WERI-Rb-1 (cell line): ENCODE measurements at regions not wholly inside any gene's neighbourhood (a gene's known extent, or its start where the extent isn't known, plus 50 kb on each side); places are given as distances from the start of the nearest gene placed in this dataset.

Experiments used
- DNase-seq: peaks from one replicate; pipeline ENCODE4 v3.0.0-alpha.2; 2020
- H3K27ac ChIP-seq: fragments of 250-450 bp; sonication (Bioruptor Pico); 2 replicates; pipeline ENCODE4 v1.5.1; 2020; ENCODE audit warnings: mild to moderate bottlenecking, moderate library complexity
- H3K27me3 ChIP-seq: fragments of 250-450 bp; sonication (Bioruptor Pico); 2 replicates; pipeline ENCODE4 v1.5.1; 2021; ENCODE audit warnings: mild to moderate bottlenecking, low read depth, moderate library complexity; ENCODE audit not compliant: insufficient read depth, severe bottlenecking
- H3K36me3 ChIP-seq: fragments of 250-450 bp; sonication (Bioruptor Pico); 2 replicates; pipeline ENCODE4 v1.5.1; 2020; ENCODE audit warnings: mild to moderate bottlenecking, moderate library complexity
- H3K4me3 ChIP-seq: 2 replicates; pipeline ENCODE4 v1.5.1; 2011; ENCODE audit warnings: low read depth, mild to moderate bottlenecking, control low read depth, low read length
- H3K9me3 ChIP-seq: fragments of 250-450 bp; sonication (Bioruptor Pico); 2 replicates; pipeline ENCODE4 v1.5.1; 2021; ENCODE audit warnings: mild to moderate bottlenecking, moderate library complexity; ENCODE audit not compliant: severe bottlenecking
- TF ChIP-seq, protein P1 (sequence below): IDR thresholded peaks from 2 replicates; pipeline ENCODE4 v1.5.1; 2011; ENCODE audit warnings: low read depth, mild to moderate bottlenecking, control low read depth, inconsistent platforms, low read length

DNA sequence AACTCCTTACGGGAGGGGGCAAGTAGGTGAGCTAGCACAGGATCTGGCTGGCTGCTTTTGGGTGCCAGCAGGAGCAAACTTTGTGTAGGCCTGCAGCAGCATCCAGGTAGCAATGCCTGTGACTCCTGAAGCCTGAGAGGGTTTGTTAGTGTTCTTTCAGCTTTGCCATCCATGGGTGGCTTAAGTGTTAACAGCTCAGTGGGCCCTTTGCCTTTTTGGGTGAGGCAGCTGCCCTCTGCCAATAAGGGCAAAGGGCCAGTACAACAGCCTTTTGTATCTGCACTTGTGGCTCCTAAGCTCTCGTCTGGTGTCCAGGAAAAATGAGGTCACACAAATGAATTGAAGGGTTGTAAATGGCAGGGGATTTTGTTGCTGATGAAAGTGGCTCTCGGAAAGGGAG, 359.0 kb upstream of the CHRM2 start:
- DNase-seq, result no peak
- no peaks in the 10 kb centered on the region for H3K9me3 ChIP-seq
- TF ChIP-seq, protein P1, sequence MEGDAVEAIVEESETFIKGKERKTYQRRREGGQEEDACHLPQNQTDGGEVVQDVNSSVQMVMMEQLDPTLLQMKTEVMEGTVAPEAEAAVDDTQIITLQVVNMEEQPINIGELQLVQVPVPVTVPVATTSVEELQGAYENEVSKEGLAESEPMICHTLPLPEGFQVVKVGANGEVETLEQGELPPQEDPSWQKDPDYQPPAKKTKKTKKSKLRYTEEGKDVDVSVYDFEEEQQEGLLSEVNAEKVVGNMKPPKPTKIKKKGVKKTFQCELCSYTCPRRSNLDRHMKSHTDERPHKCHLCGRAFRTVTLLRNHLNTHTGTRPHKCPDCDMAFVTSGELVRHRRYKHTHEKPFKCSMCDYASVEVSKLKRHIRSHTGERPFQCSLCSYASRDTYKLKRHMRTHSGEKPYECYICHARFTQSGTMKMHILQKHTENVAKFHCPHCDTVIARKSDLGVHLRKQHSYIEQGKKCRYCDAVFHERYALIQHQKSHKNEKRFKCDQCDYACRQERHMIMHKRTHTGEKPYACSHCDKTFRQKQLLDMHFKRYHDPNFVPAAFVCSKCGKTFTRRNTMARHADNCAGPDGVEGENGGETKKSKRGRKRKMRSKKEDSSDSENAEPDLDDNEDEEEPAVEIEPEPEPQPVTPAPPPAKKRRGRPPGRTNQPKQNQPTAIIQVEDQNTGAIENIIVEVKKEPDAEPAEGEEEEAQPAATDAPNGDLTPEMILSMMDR, result no peak
- H3K4me3 ChIP-seq, result no peak overlapping the region
- no peaks in the 10 kb centered on the region for H3K27me3 ChIP-seq
- no peak overlapping the region for H3K27ac ChIP-seq
- no peaks in the 10 kb centered on the region for H3K36me3 ChIP-seq

DNA sequence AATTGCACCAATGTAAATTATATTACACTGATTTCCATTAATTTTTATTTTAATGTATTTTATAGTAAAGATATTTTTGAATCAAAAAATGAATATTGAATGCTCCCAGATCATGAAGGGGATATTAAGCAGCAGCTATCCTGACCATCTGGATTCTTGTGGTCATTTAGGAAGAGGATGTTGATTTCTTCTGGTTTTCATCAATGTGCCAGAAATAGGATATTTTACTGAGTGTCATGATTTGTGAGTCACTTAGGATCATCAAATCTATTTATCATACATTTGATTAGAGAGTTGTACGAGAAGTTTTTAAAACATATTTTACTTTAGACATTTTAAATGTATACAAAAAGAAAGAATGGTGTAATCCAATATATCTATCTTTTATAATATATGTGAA, 366.3 kb upstream of the CHRM2 start:
- H3K9me3 ChIP-seq, result no peaks in the 10 kb centered on the region
- TF ChIP-seq, protein P1, result no peak
- H3K27ac ChIP-seq, result no peak overlapping the region
- no peaks in the 10 kb centered on the region for H3K27me3 ChIP-seq
- no peak for DNase-seq
- H3K36me3 ChIP-seq, result no peaks in the 10 kb centered on the region
- no peak overlapping the region for H3K4me3 ChIP-seq

DNA sequence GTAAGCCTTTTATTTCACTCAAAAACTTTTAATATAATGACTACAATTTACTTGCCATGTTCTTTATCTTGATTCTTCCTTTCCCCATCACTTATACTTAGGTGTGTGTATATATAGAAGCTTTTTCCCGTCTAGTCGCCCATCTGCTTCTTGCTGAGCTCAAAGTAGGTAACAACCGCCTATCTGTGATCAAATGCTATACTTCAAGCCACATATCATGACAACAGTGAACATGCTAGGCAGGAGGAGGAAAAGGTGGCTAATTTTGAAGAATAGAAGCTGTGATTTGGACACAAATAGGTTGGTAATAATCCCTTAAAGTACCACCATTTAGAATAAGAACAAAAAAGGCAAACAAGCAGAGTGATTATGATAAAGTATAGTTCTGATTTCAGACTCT, 367.3 kb upstream of the CHRM2 start:
- no peaks in the 10 kb centered on the region for H3K9me3 ChIP-seq
- no peak overlapping the region for H3K27ac ChIP-seq
- no peaks in the 10 kb centered on the region for H3K36me3 ChIP-seq
- DNase-seq, result no peak
- H3K27me3 ChIP-seq, result no peaks in the 10 kb centered on the region
- H3K4me3 ChIP-seq, result no peak overlapping the region
- TF ChIP-seq, protein P1, result no peak

DNA sequence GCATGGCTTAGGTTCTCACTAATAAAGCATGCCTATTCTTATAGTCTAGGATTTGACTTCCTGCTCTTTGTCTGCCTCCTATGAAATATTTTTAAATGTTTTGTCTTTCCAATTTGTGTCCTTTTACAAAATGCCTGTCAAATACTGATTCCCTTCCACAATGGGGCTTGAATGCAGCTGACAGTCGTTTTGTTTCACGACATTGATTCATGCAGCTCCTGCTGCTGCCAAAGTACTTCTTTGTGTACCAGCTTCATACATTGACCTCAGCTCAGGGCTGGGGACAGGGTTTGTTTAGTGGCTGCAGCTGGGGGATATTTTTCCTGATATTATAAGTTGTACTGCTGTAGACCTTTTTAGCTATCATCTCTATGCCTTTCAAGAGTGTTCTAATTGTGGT, 371.9 kb upstream of the CHRM2 start:
- TF ChIP-seq, protein P1, result no peak
- no peak overlapping the region for H3K4me3 ChIP-seq
- no peak for DNase-seq
- no peaks in the 10 kb centered on the region for H3K9me3 ChIP-seq
- H3K27ac ChIP-seq, result no peak overlapping the region
- no peaks in the 10 kb centered on the region for H3K27me3 ChIP-seq
- no peaks in the 10 kb centered on the region for H3K36me3 ChIP-seq

DNA sequence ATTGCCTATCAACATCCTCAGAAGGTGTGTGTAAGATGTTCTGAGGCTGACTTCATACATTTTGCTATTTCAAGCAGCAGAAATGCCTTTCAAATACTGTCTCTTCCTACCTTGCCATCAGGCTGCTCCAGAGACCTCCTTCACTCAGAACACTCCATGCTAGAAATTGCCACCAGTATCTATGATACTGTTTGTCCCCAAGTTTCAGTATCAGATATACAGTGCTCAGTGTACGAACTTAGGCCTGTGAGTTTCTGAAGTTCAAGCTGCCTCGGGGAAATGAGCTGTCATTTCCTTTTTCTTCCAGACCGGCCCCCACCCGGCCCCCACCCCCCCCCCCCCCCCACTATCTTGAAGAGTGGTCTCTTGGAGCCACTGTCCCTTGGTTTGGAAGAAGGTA, 373.4 kb upstream of the CHRM2 start:
- TF ChIP-seq, protein P1, result no peak
- Histone ChIP-seq H3K4me3 (no peak overlapping the region), H3K27ac (no peak overlapping the region), H3K27me3 (no peaks in the 10 kb centered on the region), H3K9me3 (no peaks in the 10 kb centered on the region), H3K36me3 (no peaks in the 10 kb centered on the region)
- DNase-seq, result no peak

DNA sequence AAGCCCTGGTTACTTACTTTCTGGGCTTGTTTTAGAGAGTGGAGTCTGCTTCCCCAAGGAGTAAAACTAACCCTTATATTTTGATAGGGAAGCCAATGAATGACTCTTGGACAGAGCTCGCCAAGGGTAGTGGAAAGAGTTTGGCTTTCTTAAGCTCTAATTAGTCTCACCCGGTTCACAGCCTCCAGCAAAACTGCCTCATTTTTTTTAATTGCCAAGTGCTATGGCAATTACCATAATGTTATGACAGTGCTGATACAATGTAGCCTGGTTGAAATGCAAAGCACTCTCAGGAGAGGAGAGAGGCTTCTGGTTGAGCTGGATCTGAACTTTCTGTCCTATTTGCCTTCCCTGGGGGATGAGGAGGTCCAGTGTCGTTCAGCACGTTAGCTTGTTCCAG, 376.1 kb upstream of the CHRM2 start:
- Histone ChIP-seq H3K36me3 (no peaks in the 10 kb centered on the region), H3K4me3 (no peak overlapping the region), H3K27me3 (no peaks in the 10 kb centered on the region), H3K9me3 (no peaks in the 10 kb centered on the region), H3K27ac (no peak overlapping the region)
- TF ChIP-seq, protein P1, result no peak
- DNase-seq, result no peak
